GM12878 (cell line): ENCODE measurements at regions not wholly inside any gene's neighbourhood (a gene's known extent, or its start where the extent isn't known, plus 50 kb on each side); places are given as distances from the start of the nearest gene placed in this dataset.

Source experiments
- CREM ChIP-seq: IDR thresholded peaks from 2 replicates; pipeline ENCODE4 v1.6.1; 2014; ENCODE audit warnings: antibody characterized with exemption, low read depth
- KAT2A ChIP-seq: conservative IDR thresholded peaks from 2 replicates; pipeline ENCODE4 v1.6.1; 2011; ENCODE audit warnings: low read depth, low read length; ENCODE audit not compliant: control insufficient read depth
- POLR2A ChIP-seq: IDR thresholded peaks from 2 replicates; pipeline ENCODE4 v1.6.1; 2011; ENCODE audit warnings: low read depth, mild to moderate bottlenecking, low read length
- SMAD1 ChIP-seq: fragments of 450-650 bp; IDR thresholded peaks from 2 replicates; pipeline ENCODE4 v1.6.1; 2018; ENCODE audit warnings: mild to moderate bottlenecking, low read depth; ENCODE audit not compliant: partially characterized antibody
- SP1 ChIP-seq: IDR thresholded peaks from one replicate; pipeline ENCODE4 v1.6.1; 2011; ENCODE audit warnings: low read depth, low read length
- SUZ12 ChIP-seq: fragments of 200-600 bp; sonication (generic); IDR thresholded peaks from one replicate; pipeline ENCODE4 v1.6.1; 2018; ENCODE audit warnings: antibody characterized with exemption, mild to moderate bottlenecking; ENCODE audit not compliant: unreplicated experiment
- ZBTB33 ChIP-seq: fragments of 450-650 bp; IDR thresholded peaks from 2 replicates; pipeline ENCODE4 v1.6.1; 2017; ENCODE audit warnings: mild to moderate bottlenecking

GRCh38 chr16:72430121-72430520 lies 258.2 kb upstream of the PMFBP1 start:
- TF ChIP-seq KAT2A (no peak), CREM (no peak), ZBTB33 (no peak), SUZ12 (no peak), SMAD1 (no peak), POLR2A (no peak), SP1 (no peak)
